Natural killer cell treated with Interleukin-12 subunit alpha and Interleukin-12 subunit beta and Interleukin-15 and Interleukin-18, amount 100 ng/mL, for 72 hours (primary cell): ENCODE measurements at regions not wholly inside any gene's neighbourhood (a gene's known extent, or its start where the extent isn't known, plus 50 kb on each side); places are given as distances from the start of the nearest gene placed in this dataset.

ENCODE experiments used
- ATAC-seq, 2 donors: fragments of 150-1000 bp; cut with Tn5 transposase in 1 of 2; sonication (Bioruptor Pico), chemical (Tn5 transposase) in 1 of 2; 2 replicates each; pipeline ENCODE4 v1.10.0; 2021
- DNase-seq: peaks from one replicate; pipeline ENCODE4 v3.0.0; 2022; ENCODE audit warnings: low spot score
- H3K27ac Mint-ChIP-seq, 2 donors: 1 replicate in 1 of 2; 2 replicates in 1 of 2; pipeline ENCODE4 v1.8.0; 2022; ENCODE audit warnings: mixed read lengths in 2 of 2, mild to moderate bottlenecking in 1 of 2, moderate library complexity in 1 of 2
- H3K27me3 Mint-ChIP-seq, 2 donors: 1 replicate in 1 of 2; 2 replicates in 1 of 2; pipeline ENCODE4 v1.8.0; 2022; ENCODE audit warnings: mixed read lengths in 2 of 2
- H3K36me3 Mint-ChIP-seq: one replicate; pipeline ENCODE4 v1.8.0; 2022; ENCODE audit warnings: mixed read lengths
- H3K4me1 Mint-ChIP-seq, 2 donors: 1 replicate in 1 of 2; 2 replicates in 1 of 2; pipeline ENCODE4 v1.8.0; 2022; ENCODE audit warnings: low read depth in 2 of 2, mixed read lengths in 2 of 2, mild to moderate bottlenecking in 1 of 2
- H3K4me3 Mint-ChIP-seq: one replicate; pipeline ENCODE4 v1.8.0; 2022; ENCODE audit warnings: mixed read lengths
- H3K9me3 Mint-ChIP-seq: 2 replicates; pipeline ENCODE4 v1.8.0; 2022; ENCODE audit warnings: mixed read lengths

DNA sequence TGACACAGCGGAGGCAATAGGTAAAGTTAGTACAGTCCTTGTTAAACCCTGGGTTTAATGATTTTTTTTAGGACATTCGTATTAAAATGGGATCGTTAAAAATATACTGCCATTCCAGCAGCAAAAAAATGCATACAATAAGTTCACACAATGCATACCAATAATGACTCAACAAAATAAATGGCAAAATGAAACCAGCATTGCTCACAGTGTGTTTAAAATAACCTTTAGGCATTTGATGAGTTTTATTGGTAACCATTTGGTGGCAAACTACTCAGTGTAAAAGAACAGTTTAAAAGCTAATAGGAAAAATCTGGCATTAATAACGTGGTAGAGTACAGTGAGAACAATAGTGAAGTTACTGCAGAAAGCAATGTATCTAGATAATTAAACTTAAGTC, 539.0 kb upstream of the PIK3C3 start:
- peaks cover 13% of the 10 kb centered on the region for H3K9me3 Mint-ChIP-seq
- H3K4me1 Mint-ChIP-seq = no peaks in the 10 kb centered on the region
- no peak overlapping the region for H3K27ac Mint-ChIP-seq
- DNase-seq (no peak), ATAC-seq (no peak)
- no peak overlapping the region for H3K4me3 Mint-ChIP-seq
- no peaks in the 10 kb centered on the region for H3K27me3 Mint-ChIP-seq
- peaks cover 6% of the 10 kb centered on the region for H3K36me3 Mint-ChIP-seq

GRCh38 chr18:41410006-41410405, 545.0 kb upstream of the PIK3C3 start:
- peaks cover 6% of the 10 kb centered on the region for H3K36me3 Mint-ChIP-seq
- H3K4me3 Mint-ChIP-seq = no peak overlapping the region
- H3K27ac Mint-ChIP-seq = no peak overlapping the region
- ATAC-seq (no peak), DNase-seq (no peak)
- H3K4me1 Mint-ChIP-seq = no peaks in the 10 kb centered on the region
- peaks cover 15% of the 10 kb centered on the region for H3K9me3 Mint-ChIP-seq
- H3K27me3 Mint-ChIP-seq = no peaks in the 10 kb centered on the region

DNA sequence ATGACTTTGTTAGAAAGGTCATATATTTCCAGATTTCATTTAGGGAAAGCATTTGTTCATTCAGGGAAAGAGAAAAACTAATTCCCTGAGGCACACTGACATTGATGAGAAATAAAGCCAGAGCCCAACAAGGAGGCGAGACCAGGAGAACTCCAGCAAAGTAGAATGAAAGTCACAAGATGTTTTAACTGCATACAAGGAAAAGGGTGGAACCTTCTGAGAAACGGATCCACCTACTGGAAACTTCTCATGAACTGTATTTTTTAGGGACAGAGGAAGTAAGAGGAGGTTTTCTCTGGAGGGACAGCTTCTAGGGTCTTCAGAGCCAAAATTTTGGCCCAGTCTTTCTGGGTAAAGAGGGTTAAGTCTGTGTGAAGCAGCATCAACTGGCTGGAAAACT, 548.2 kb upstream of the PIK3C3 start:
- H3K9me3 Mint-ChIP-seq = peaks cover 11% of the 10 kb centered on the region
- ATAC-seq (no peak), DNase-seq (no peak)
- H3K27ac Mint-ChIP-seq = no peak overlapping the region
- H3K27me3 Mint-ChIP-seq = no peaks in the 10 kb centered on the region
- H3K4me1 Mint-ChIP-seq = no peaks in the 10 kb centered on the region
- no peaks in the 10 kb centered on the region for H3K36me3 Mint-ChIP-seq
- no peak overlapping the region for H3K4me3 Mint-ChIP-seq

- Mint-ChIP-seq H3K27me3 (no peaks in the 10 kb centered on the region), H3K36me3 (peaks cover 6% of the 10 kb centered on the region), H3K4me3 (no peak overlapping the region), H3K4me1 (no peaks in the 10 kb centered on the region), H3K9me3 (peaks cover 6% of the 10 kb centered on the region), H3K27ac (no peak overlapping the region)
- ATAC-seq (no peak), DNase-seq (no peak)
Observed at GRCh38 chr18:41396861-41397260, 558.2 kb upstream of the PIK3C3 start.

- ATAC-seq = no peak
- no peak for DNase-seq
- peaks cover 6% of the 10 kb centered on the region for H3K9me3 Mint-ChIP-seq
- no peaks in the 10 kb centered on the region for H3K27me3 Mint-ChIP-seq
- no peaks in the 10 kb centered on the region for H3K4me1 Mint-ChIP-seq
- no peak overlapping the region for H3K27ac Mint-ChIP-seq
- H3K4me3 Mint-ChIP-seq = no peak overlapping the region
- peaks cover 6% of the 10 kb centered on the region for H3K36me3 Mint-ChIP-seq
Observed at GRCh38 chr18:41396211-41396610, 558.8 kb upstream of the PIK3C3 start.

DNA sequence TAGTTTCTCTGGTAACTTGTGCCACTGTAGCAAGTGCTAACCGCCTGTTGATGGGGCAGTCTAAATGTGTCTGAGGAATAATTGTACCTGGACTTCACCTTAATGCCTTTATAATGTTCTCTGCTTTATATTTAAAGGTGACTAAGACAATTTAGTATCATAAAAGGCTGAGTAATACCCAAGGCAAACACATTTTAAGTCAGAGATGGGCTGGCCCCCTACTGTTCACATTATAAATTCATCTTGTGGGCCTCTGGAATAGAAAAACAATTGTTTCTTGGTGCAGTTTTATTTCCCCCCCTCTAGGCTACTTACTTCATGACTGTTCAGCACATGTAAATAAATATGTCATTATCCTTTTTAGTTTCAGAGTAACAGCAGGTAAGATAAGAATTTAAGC, 559.3 kb upstream of the PIK3C3 start:
- H3K27ac Mint-ChIP-seq = no peak overlapping the region
- no peak for DNase-seq
- no peaks in the 10 kb centered on the region for H3K27me3 Mint-ChIP-seq
- peaks cover 6% of the 10 kb centered on the region for H3K9me3 Mint-ChIP-seq
- H3K36me3 Mint-ChIP-seq = peaks cover 6% of the 10 kb centered on the region
- no peaks in the 10 kb centered on the region for H3K4me1 Mint-ChIP-seq
- no peak overlapping the region for H3K4me3 Mint-ChIP-seq
- ATAC-seq = no peak

GRCh38 chr18:41391616-41392595, 563.1 kb upstream of the PIK3C3 start:
- Mint-ChIP-seq H3K27ac (no peak overlapping the region), H3K27me3 (no peaks in the 10 kb centered on the region), H3K36me3 (no peaks in the 10 kb centered on the region), H3K9me3 (no peaks in the 10 kb centered on the region), H3K4me3 (no peak overlapping the region), H3K4me1 (no peaks in the 10 kb centered on the region)
- DNase-seq = no peak
- no peak for ATAC-seq

DNA sequence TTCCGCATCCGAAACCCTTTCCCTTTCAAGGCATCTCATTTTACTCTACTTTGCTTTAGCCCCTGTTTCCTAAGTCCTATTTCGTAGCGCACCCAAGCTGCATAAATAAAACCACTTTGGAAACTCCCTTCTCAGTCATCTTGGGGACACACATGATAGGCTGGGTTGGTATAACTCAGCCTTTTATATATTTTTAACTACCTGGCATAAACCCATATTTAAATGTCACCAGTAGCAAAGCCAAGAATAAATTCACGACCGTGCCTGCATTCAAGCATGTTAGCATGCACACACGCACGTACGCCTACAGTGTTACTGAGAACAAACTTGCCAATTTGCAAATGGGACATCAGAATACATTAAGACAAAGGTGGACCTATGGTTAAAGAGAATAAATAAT, 564.7 kb upstream of the PIK3C3 start:
- no peaks in the 10 kb centered on the region for H3K36me3 Mint-ChIP-seq
- no peak for DNase-seq
- ATAC-seq = no peak
- no peaks in the 10 kb centered on the region for H3K4me1 Mint-ChIP-seq
- H3K27ac Mint-ChIP-seq = no peak overlapping the region
- peaks cover 3% of the 10 kb centered on the region for H3K9me3 Mint-ChIP-seq
- no peaks in the 10 kb centered on the region for H3K27me3 Mint-ChIP-seq
- H3K4me3 Mint-ChIP-seq = no peak overlapping the region

DNA sequence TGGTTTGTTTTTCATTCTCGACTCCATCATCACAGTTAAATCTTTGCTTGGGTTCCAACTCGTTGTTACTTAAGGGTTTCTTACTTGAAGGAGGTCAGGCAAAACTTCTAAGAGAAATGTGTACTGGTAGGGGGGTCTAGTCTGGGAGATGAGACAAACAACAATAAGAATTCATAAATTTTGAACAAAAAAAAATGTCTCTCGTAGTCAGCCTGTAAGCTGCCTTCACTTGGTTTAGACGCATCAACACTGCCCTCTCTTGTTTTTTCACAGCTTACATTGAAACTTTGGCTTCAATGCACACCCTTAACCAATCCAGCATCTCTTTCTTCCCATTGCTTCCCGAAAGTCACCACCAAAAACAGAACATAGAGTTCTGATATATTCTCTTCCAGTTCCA, 576.4 kb upstream of the PIK3C3 start:
- H3K9me3 Mint-ChIP-seq = peaks cover 4% of the 10 kb centered on the region
- H3K36me3 Mint-ChIP-seq = no peaks in the 10 kb centered on the region
- H3K27me3 Mint-ChIP-seq = no peaks in the 10 kb centered on the region
- no peak overlapping the region for H3K27ac Mint-ChIP-seq
- H3K4me3 Mint-ChIP-seq = no peak overlapping the region
- H3K4me1 Mint-ChIP-seq = no peaks in the 10 kb centered on the region
- DNase-seq = no peak
- no peak for ATAC-seq

DNA sequence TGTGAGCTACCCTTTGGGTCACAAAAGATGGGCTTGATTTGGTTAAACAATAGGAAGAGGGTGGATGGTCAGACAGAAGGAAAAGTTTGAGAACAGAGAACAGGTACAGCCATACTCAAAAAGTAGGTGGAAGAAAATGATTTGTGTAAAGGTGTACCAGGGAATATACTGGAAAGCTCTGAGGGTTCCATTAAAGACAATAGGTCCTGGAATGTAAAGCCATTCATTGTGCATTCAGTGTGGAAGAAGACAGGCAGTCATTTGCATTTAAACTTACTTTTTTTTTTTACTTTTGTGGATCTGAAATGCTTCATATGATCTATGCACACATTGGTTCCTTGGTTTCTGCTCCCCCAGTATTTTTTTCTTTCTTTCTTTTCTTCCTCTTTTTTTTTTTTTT, 581.4 kb upstream of the PIK3C3 start:
- no peaks in the 10 kb centered on the region for H3K4me1 Mint-ChIP-seq
- H3K27me3 Mint-ChIP-seq = no peaks in the 10 kb centered on the region
- DNase-seq = no peak
- no peak overlapping the region for H3K27ac Mint-ChIP-seq
- ATAC-seq = no peak
- H3K4me3 Mint-ChIP-seq = no peak overlapping the region
- peaks cover 4% of the 10 kb centered on the region for H3K9me3 Mint-ChIP-seq
- no peaks in the 10 kb centered on the region for H3K36me3 Mint-ChIP-seq

GRCh38 chr18:41372046-41372665, 582.9 kb upstream of the PIK3C3 start:
- Mint-ChIP-seq H3K4me3 (no peak overlapping the region), H3K27me3 (no peaks in the 10 kb centered on the region), H3K27ac (no peak overlapping the region), H3K9me3 (peaks cover 4% of the 10 kb centered on the region), H3K4me1 (no peaks in the 10 kb centered on the region), H3K36me3 (no peaks in the 10 kb centered on the region)
- ATAC-seq (no peak), DNase-seq (no peak)

DNA sequence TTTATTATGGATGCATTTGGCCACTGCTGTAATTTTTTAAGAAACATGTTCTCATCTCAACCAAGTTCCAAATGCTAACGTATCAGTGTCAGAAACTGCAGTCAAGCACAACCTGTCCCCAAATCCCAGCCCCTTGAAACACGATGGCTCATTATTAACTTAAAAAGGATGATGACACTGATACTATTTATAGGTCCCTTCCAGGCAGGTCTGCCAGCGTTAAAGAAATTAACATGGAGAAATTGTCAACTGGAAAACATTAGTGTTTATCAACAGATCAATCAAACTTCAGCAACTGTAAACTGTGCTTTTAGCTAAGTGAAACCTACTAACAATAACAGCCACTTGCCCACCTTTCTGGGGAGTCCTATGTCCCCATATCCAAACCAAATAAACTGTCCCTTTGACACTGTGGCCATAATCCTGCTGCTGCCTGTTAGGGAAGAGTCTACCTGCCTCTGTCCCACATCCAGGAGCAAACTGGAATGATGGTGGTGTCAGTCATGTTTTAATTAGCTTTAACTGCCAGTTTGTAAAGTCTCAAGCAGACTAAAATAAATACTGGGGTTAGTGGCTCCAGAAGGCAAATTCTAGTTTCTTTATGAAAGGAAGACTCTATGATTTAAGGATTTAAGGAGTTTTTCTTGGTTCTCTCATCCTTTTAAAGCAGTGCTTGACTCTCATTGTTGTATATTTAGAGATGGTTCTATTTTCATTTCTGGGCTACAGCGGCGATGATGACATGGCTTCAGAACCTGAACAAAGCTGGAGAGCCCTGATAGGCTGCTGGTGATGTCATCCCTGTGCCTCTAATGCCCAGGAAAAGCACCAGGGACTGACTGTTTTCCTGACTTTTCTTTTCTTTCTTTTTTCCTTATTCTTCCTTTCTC, 583.6 kb upstream of the PIK3C3 start:
- H3K9me3 Mint-ChIP-seq = peaks cover 4% of the 10 kb centered on the region

GRCh38 chr18:41370740-41371139, 584.3 kb upstream of the PIK3C3 start:
- H3K27me3 Mint-ChIP-seq = no peaks in the 10 kb centered on the region
- peaks cover under 1% of the 10 kb centered on the region for H3K9me3 Mint-ChIP-seq

More for the DNA sequence above, 583.6 kb upstream of the PIK3C3 start:
- DNase-seq (no peak), ATAC-seq (no peak)
- Mint-ChIP-seq H3K4me1 (no peaks in the 10 kb centered on the region), H3K27ac (no peak overlapping the region), H3K27me3 (no peaks in the 10 kb centered on the region), H3K4me3 (no peak overlapping the region), H3K36me3 (no peaks in the 10 kb centered on the region)

DNA sequence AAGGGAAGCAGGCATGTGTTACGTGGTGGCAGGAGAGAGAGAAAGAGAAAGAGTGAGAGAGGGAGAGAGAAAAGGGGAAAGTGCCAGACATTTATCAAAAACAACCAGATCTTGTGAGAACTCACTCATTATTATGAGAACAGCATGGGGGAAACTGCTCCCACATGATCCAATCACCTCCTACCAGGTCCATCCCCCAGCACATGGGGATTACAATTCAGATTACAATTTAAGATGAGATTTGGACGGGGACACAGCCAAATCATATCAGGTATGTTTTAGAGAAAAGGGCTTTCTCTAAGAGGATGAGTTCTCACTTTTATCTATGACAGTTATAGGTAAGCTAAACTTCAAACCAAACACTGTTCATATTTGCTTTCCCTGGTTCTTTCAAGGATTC, 597.3 kb upstream of the PIK3C3 start:
- ATAC-seq (no peak), DNase-seq (no peak)
- H3K9me3 Mint-ChIP-seq = peaks cover 24% of the 10 kb centered on the region
- peaks cover 5% of the 10 kb centered on the region for H3K36me3 Mint-ChIP-seq
- H3K4me1 Mint-ChIP-seq = no peaks in the 10 kb centered on the region
- no peak overlapping the region for H3K4me3 Mint-ChIP-seq
- no peak overlapping the region for H3K27ac Mint-ChIP-seq
- no peaks in the 10 kb centered on the region for H3K27me3 Mint-ChIP-seq

More at GRCh38 chr18:41370740-41371139, 584.3 kb upstream of the PIK3C3 start:
- no peaks in the 10 kb centered on the region for H3K36me3 Mint-ChIP-seq
- ATAC-seq = no peak
- no peak overlapping the region for H3K27ac Mint-ChIP-seq
- no peaks in the 10 kb centered on the region for H3K4me1 Mint-ChIP-seq
- H3K4me3 Mint-ChIP-seq = no peak overlapping the region
- DNase-seq = no peak
